MM.1S (cell line): ENCODE measurements at regions not wholly inside any gene's neighbourhood (a gene's known extent, or its start where the extent isn't known, plus 50 kb on each side); places are given as distances from the start of the nearest gene placed in this dataset.

ENCODE experiments used
- EZH2phosphoT487 ChIP-seq: fragments of 300-600 bp; sonication (generic); IDR thresholded peaks from 2 replicates; pipeline ENCODE4 v1.6.1; 2018; ENCODE audit warnings: antibody characterized with exemption, low read length
- TF ChIP-seq, protein P1 (sequence below): fragments of 300-600 bp; sonication (generic); IDR thresholded peaks from 2 replicates; pipeline ENCODE4 v1.5.1; 2016; ENCODE audit warnings: antibody characterized with exemption, low read length, mixed read lengths

DNA sequence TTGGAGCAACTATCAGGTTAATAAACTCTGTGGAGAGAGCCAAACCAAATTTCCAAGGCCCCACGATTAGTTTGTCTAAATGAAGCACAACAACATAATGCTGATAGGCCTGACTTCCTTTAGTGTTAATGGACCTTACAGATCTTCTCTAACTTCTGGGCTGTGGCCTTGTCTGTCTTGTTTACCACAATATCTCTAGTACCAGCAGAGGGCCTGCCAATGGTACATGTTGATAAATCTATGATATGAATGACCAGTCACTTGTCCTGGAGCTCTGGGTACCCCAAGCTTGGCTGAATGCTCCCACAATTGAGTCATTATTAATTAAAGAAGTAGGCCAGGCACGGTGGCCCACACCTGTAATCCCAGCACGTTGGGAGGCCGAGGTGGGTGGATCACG lies 78.9 kb upstream of the CISTR start:
- no peak for TF ChIP-seq EZH2phosphoT487
- TF ChIP-seq, protein P1, sequence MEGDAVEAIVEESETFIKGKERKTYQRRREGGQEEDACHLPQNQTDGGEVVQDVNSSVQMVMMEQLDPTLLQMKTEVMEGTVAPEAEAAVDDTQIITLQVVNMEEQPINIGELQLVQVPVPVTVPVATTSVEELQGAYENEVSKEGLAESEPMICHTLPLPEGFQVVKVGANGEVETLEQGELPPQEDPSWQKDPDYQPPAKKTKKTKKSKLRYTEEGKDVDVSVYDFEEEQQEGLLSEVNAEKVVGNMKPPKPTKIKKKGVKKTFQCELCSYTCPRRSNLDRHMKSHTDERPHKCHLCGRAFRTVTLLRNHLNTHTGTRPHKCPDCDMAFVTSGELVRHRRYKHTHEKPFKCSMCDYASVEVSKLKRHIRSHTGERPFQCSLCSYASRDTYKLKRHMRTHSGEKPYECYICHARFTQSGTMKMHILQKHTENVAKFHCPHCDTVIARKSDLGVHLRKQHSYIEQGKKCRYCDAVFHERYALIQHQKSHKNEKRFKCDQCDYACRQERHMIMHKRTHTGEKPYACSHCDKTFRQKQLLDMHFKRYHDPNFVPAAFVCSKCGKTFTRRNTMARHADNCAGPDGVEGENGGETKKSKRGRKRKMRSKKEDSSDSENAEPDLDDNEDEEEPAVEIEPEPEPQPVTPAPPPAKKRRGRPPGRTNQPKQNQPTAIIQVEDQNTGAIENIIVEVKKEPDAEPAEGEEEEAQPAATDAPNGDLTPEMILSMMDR: no peak
